ENCODE measurements at regions not wholly inside any gene's neighbourhood (a gene's known extent, or its start where the extent isn't known, plus 50 kb on each side); places are given as distances from the start of the nearest gene placed in this dataset.

- DNase-seq (ENCODE audit: low spot score), result no peak
- no peak for TF ChIP-seq CTCF (IDR thresholded peaks at IDR 0.05; ENCODE audit: extremely low read depth, missing control alignments)
These were observed 140.0 kb upstream of the FOXN2 start for GRCh38 chr2:48174503-48174902.

GRCh38 chr2:48175254-48175653, 139.2 kb upstream of the FOXN2 start:
- DNase-seq (ENCODE audit: low spot score), result no peak
- TF ChIP-seq CTCF (IDR thresholded peaks at IDR 0.05; ENCODE audit: extremely low read depth, missing control alignments), result no peak

- no peak for DNase-seq (ENCODE audit: low spot score)
- no peak for TF ChIP-seq CTCF (IDR thresholded peaks at IDR 0.05; ENCODE audit: extremely low read depth, missing control alignments)
These were observed 138.8 kb upstream of the FOXN2 start for GRCh38 chr2:48175656-48176055.

- no peak for TF ChIP-seq CTCF (IDR thresholded peaks at IDR 0.05; ENCODE audit: extremely low read depth, missing control alignments)
- no peak for DNase-seq (ENCODE audit: low spot score)
These were observed 137.6 kb upstream of the FOXN2 start for GRCh38 chr2:48176876-48177275.

- no peak for TF ChIP-seq CTCF (IDR thresholded peaks at IDR 0.05; ENCODE audit: extremely low read depth, missing control alignments)
- DNase-seq (ENCODE audit: low spot score), result no peak
These were observed 135.9 kb upstream of the FOXN2 start for GRCh38 chr2:48178611-48179010.

GRCh38 chr2:48180557-48180956, 133.9 kb upstream of the FOXN2 start:
- no peak for TF ChIP-seq CTCF (IDR thresholded peaks at IDR 0.05; ENCODE audit: extremely low read depth, missing control alignments)
- no peak for DNase-seq (ENCODE audit: low spot score)

- TF ChIP-seq CTCF (IDR thresholded peaks at IDR 0.05; ENCODE audit: extremely low read depth, missing control alignments), result no peak
- no peak for DNase-seq (ENCODE audit: low spot score)
These were observed 131.2 kb upstream of the FOXN2 start for GRCh38 chr2:48183276-48183675.
